HL-60 (cell line): ENCODE measurements at regions not wholly inside any gene's neighbourhood (a gene's known extent, or its start where the extent isn't known, plus 50 kb on each side); places are given as distances from the start of the nearest gene placed in this dataset.

ENCODE experiments used
- POLR2AphosphoS5 ChIP-seq: IDR thresholded peaks from 2 replicates; pipeline ENCODE4 v1.6.1; 2012; ENCODE audit warnings: low read depth
- TF ChIP-seq, protein P1 (sequence below): IDR thresholded peaks from one replicate; pipeline ENCODE4 v1.5.1; 2011; ENCODE audit warnings: low read length, control low read depth, inconsistent platforms; ENCODE audit not compliant: insufficient read depth

DNA sequence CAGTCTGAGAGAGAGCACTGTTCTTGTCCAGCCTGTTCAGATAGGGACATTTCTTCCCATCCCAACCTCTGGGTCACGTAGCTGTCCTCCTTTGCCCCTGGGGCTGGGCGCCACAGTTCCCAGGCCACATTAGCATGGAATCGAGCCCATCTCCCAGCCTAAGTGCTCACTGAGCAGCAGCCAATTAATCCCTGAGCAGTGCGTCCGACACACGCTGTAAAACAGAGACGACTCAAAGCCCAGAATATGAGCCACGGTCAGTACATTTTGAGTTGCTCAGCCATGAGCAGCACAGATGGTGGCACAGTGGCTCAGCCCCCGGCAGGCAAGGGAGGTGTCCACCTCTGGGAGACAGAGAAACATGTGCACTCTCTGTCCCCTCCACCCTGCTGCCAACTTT is 267.4 kb downstream of the NPHP4 start:
- TF ChIP-seq, protein P1, sequence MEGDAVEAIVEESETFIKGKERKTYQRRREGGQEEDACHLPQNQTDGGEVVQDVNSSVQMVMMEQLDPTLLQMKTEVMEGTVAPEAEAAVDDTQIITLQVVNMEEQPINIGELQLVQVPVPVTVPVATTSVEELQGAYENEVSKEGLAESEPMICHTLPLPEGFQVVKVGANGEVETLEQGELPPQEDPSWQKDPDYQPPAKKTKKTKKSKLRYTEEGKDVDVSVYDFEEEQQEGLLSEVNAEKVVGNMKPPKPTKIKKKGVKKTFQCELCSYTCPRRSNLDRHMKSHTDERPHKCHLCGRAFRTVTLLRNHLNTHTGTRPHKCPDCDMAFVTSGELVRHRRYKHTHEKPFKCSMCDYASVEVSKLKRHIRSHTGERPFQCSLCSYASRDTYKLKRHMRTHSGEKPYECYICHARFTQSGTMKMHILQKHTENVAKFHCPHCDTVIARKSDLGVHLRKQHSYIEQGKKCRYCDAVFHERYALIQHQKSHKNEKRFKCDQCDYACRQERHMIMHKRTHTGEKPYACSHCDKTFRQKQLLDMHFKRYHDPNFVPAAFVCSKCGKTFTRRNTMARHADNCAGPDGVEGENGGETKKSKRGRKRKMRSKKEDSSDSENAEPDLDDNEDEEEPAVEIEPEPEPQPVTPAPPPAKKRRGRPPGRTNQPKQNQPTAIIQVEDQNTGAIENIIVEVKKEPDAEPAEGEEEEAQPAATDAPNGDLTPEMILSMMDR = no peak
- TF ChIP-seq POLR2AphosphoS5 = no peak
